ENCODE measurements at regions not wholly inside any gene's neighbourhood (a gene's known extent, or its start where the extent isn't known, plus 50 kb on each side); places are given as distances from the start of the nearest gene placed in this dataset.

- H3K9me3 ChIP-seq (ENCODE audit: control insufficient read depth, low read length) = peaks cover 8% of the 10 kb centered on the region
- H3K4me3 ChIP-seq (ENCODE audit: extremely low read depth, insufficient read depth, low read length, poor library complexity, severe bottlenecking) = no peak overlapping the region
- H3K4me1 ChIP-seq (ENCODE audit: control insufficient read depth, insufficient read depth, low read length, poor library complexity, severe bottlenecking) = peaks cover 12% of the 10 kb centered on the region
- no peaks in the 10 kb centered on the region for H3K36me3 ChIP-seq (ENCODE audit: control insufficient read depth, insufficient read depth, low read length)
- 90 to 96% methylated on average over 4 of the region's 6 CpGs for WGBS, 2 experiments (ENCODE audit: insufficient coverage in 2 of 2)
- H3K27ac ChIP-seq (ENCODE audit: low read depth, low read length, severe bottlenecking) = no peak overlapping the region
These were observed 140.6 kb downstream of the IRS2 start for GRCh38 chr13:109645831-109646230.

GRCh38 chr13:109644956-109645355 is 141.4 kb downstream of the IRS2 start:
- Histone ChIP-seq H3K9me3 (ENCODE audit: control insufficient read depth, low read length) (peaks cover 14% of the 10 kb centered on the region), H3K4me3 (ENCODE audit: extremely low read depth, insufficient read depth, low read length, poor library complexity, severe bottlenecking) (no peak overlapping the region), H3K36me3 (ENCODE audit: control insufficient read depth, insufficient read depth, low read length) (no peaks in the 10 kb centered on the region), H3K27ac (ENCODE audit: low read depth, low read length, severe bottlenecking) (no peak overlapping the region), H3K4me1 (ENCODE audit: control insufficient read depth, insufficient read depth, low read length, poor library complexity, severe bottlenecking) (peaks cover 12% of the 10 kb centered on the region)
- 85 to 94% methylated on average over 2 of the region's 4 CpGs for WGBS, 2 experiments (ENCODE audit: insufficient coverage in 2 of 2)

GRCh38 chr13:109644069-109644750 is 142.2 kb downstream of the IRS2 start:
- peaks cover 14% of the 10 kb centered on the region for H3K9me3 ChIP-seq (ENCODE audit: control insufficient read depth, low read length)
- WGBS, 2 experiments (ENCODE audit: insufficient coverage in 2 of 2) = no CpG with 5 or more reads among the region's 4 CpGs
- H3K4me1 ChIP-seq (ENCODE audit: control insufficient read depth, insufficient read depth, low read length, poor library complexity, severe bottlenecking) = peaks cover 12% of the 10 kb centered on the region
- no peak overlapping the region for H3K4me3 ChIP-seq (ENCODE audit: extremely low read depth, insufficient read depth, low read length, poor library complexity, severe bottlenecking)
- H3K27ac ChIP-seq (ENCODE audit: low read depth, low read length, severe bottlenecking) = no peak overlapping the region
- no peaks in the 10 kb centered on the region for H3K36me3 ChIP-seq (ENCODE audit: control insufficient read depth, insufficient read depth, low read length)

- Histone ChIP-seq H3K4me3 (ENCODE audit: extremely low read depth, insufficient read depth, low read length, poor library complexity, severe bottlenecking) (no peak overlapping the region), H3K4me1 (ENCODE audit: control insufficient read depth, insufficient read depth, low read length, poor library complexity, severe bottlenecking) (peaks cover 12% of the 10 kb centered on the region), H3K27ac (ENCODE audit: low read depth, low read length, severe bottlenecking) (no peak overlapping the region), H3K9me3 (ENCODE audit: control insufficient read depth, low read length) (peaks cover 22% of the 10 kb centered on the region), H3K36me3 (ENCODE audit: control insufficient read depth, insufficient read depth, low read length) (no peaks in the 10 kb centered on the region)
- WGBS, 2 experiments (ENCODE audit: insufficient coverage in 2 of 2) = 91 to 96% methylated on average over 7 of the region's 8 CpGs
These were observed 144.0 kb downstream of the IRS2 start for GRCh38 chr13:109642358-109642757.

GRCh38 chr13:109636736-109637135 is 149.6 kb downstream of the IRS2 start:
- Histone ChIP-seq H3K9me3 (ENCODE audit: control insufficient read depth, low read length) (peaks cover 22% of the 10 kb centered on the region), H3K36me3 (ENCODE audit: control insufficient read depth, insufficient read depth, low read length) (no peaks in the 10 kb centered on the region), H3K27ac (ENCODE audit: low read depth, low read length, severe bottlenecking) (no peak overlapping the region), H3K4me3 (ENCODE audit: extremely low read depth, insufficient read depth, low read length, poor library complexity, severe bottlenecking) (no peak overlapping the region), H3K4me1 (ENCODE audit: control insufficient read depth, insufficient read depth, low read length, poor library complexity, severe bottlenecking) (no peaks in the 10 kb centered on the region)
- 100% methylated on average over 2 of the region's 3 CpGs; no CpG with 5 or more reads in 1 of the 2 experiments for WGBS, 2 experiments (ENCODE audit: insufficient coverage in 2 of 2)

GRCh38 chr13:109631069-109631468 is 155.3 kb downstream of the IRS2 start:
- WGBS, 2 experiments (ENCODE audit: insufficient coverage in 2 of 2) = 92 to 96% methylated on average over 3 of the region's 5 CpGs
- peaks cover 16% of the 10 kb centered on the region for H3K4me1 ChIP-seq (ENCODE audit: control insufficient read depth, insufficient read depth, low read length, poor library complexity, severe bottlenecking)
- H3K4me3 ChIP-seq (ENCODE audit: extremely low read depth, insufficient read depth, low read length, poor library complexity, severe bottlenecking) = no peak overlapping the region
- H3K27ac ChIP-seq (ENCODE audit: low read depth, low read length, severe bottlenecking) = no peak overlapping the region
- no peaks in the 10 kb centered on the region for H3K36me3 ChIP-seq (ENCODE audit: control insufficient read depth, insufficient read depth, low read length)
- no peaks in the 10 kb centered on the region for H3K9me3 ChIP-seq (ENCODE audit: control insufficient read depth, low read length)

- Histone ChIP-seq H3K4me3 (ENCODE audit: extremely low read depth, insufficient read depth, low read length, poor library complexity, severe bottlenecking) (no peak overlapping the region), H3K36me3 (ENCODE audit: control insufficient read depth, insufficient read depth, low read length) (no peaks in the 10 kb centered on the region), H3K27ac (ENCODE audit: low read depth, low read length, severe bottlenecking) (no peak overlapping the region), H3K9me3 (ENCODE audit: control insufficient read depth, low read length) (no peaks in the 10 kb centered on the region), H3K4me1 (ENCODE audit: control insufficient read depth, insufficient read depth, low read length, poor library complexity, severe bottlenecking) (peaks cover 16% of the 10 kb centered on the region)
- 95 to 96% methylated on average over 5 of the region's 6 CpGs for WGBS, 2 experiments (ENCODE audit: insufficient coverage in 2 of 2)
These were observed 156.1 kb downstream of the IRS2 start for GRCh38 chr13:109630271-109630670.

- no peaks in the 10 kb centered on the region for H3K9me3 ChIP-seq (ENCODE audit: control insufficient read depth, low read length)
- peaks cover 16% of the 10 kb centered on the region for H3K4me1 ChIP-seq (ENCODE audit: control insufficient read depth, insufficient read depth, low read length, poor library complexity, severe bottlenecking)
- H3K4me3 ChIP-seq (ENCODE audit: extremely low read depth, insufficient read depth, low read length, poor library complexity, severe bottlenecking) = no peak overlapping the region
- WGBS, 2 experiments (ENCODE audit: insufficient coverage in 2 of 2) = 80 to 100% methylated on average over 1 to 2 of the region's 3 CpGs
- no peak overlapping the region for H3K27ac ChIP-seq (ENCODE audit: low read depth, low read length, severe bottlenecking)
- no peaks in the 10 kb centered on the region for H3K36me3 ChIP-seq (ENCODE audit: control insufficient read depth, insufficient read depth, low read length)
These were observed 156.6 kb downstream of the IRS2 start for GRCh38 chr13:109629737-109630136.

- no peak overlapping the region for H3K27ac ChIP-seq (ENCODE audit: low read depth, low read length, severe bottlenecking)
- no peaks in the 10 kb centered on the region for H3K9me3 ChIP-seq (ENCODE audit: control insufficient read depth, low read length)
- H3K36me3 ChIP-seq (ENCODE audit: control insufficient read depth, insufficient read depth, low read length) = no peaks in the 10 kb centered on the region
- H3K4me3 ChIP-seq (ENCODE audit: extremely low read depth, insufficient read depth, low read length, poor library complexity, severe bottlenecking) = no peak overlapping the region
- H3K4me1 ChIP-seq (ENCODE audit: control insufficient read depth, insufficient read depth, low read length, poor library complexity, severe bottlenecking) = peaks cover 16% of the 10 kb centered on the region
- WGBS, 2 experiments (ENCODE audit: insufficient coverage in 2 of 2) = 76 to 100% methylated on average over 1 to 2 of the region's 2 CpGs
These were observed 158.1 kb downstream of the IRS2 start for GRCh38 chr13:109628251-109628699.

GRCh38 chr13:109627649-109628048 is 158.7 kb downstream of the IRS2 start:
- Histone ChIP-seq H3K4me3 (ENCODE audit: extremely low read depth, insufficient read depth, low read length, poor library complexity, severe bottlenecking) (no peak overlapping the region), H3K27ac (ENCODE audit: low read depth, low read length, severe bottlenecking) (no peak overlapping the region), H3K4me1 (ENCODE audit: control insufficient read depth, insufficient read depth, low read length, poor library complexity, severe bottlenecking) (peaks cover 16% of the 10 kb centered on the region), H3K9me3 (ENCODE audit: control insufficient read depth, low read length) (no peaks in the 10 kb centered on the region), H3K36me3 (ENCODE audit: control insufficient read depth, insufficient read depth, low read length) (no peaks in the 10 kb centered on the region)
- WGBS, 2 experiments (ENCODE audit: insufficient coverage in 2 of 2) = 90 to 100% methylated on average over 2 of the region's 2 CpGs

- H3K9me3 ChIP-seq (ENCODE audit: control insufficient read depth, low read length) = no peaks in the 10 kb centered on the region
- WGBS, 2 experiments (ENCODE audit: insufficient coverage in 2 of 2) = 74 to 79% methylated on average over 7 to 8 of the region's 8 CpGs
- no peaks in the 10 kb centered on the region for H3K36me3 ChIP-seq (ENCODE audit: control insufficient read depth, insufficient read depth, low read length)
- H3K27ac ChIP-seq (ENCODE audit: low read depth, low read length, severe bottlenecking) = no peak overlapping the region
- H3K4me3 ChIP-seq (ENCODE audit: extremely low read depth, insufficient read depth, low read length, poor library complexity, severe bottlenecking) = no peak overlapping the region
- peaks cover 16% of the 10 kb centered on the region for H3K4me1 ChIP-seq (ENCODE audit: control insufficient read depth, insufficient read depth, low read length, poor library complexity, severe bottlenecking)
These were observed 159.8 kb downstream of the IRS2 start for GRCh38 chr13:109626386-109627171.

All from mesodermal cell (in vitro differentiated cells).